CD14-positive monocyte (primary cell): ENCODE measurements at regions not wholly inside any gene's neighbourhood (a gene's known extent, or its start where the extent isn't known, plus 50 kb on each side); places are given as distances from the start of the nearest gene placed in this dataset.

Source experiments
- DNase-seq, 3 donors: peaks; one replicate each; pipeline ENCODE4 v3.0.0-alpha.2; 2011 to 2022
- H2AFZ ChIP-seq: 2 replicates; pipeline ENCODE4 v1.6.0; 2012; ENCODE audit warnings: mild to moderate bottlenecking, low read depth, low read length, inconsistent platforms; ENCODE audit not compliant: insufficient read depth, poor library complexity, severe bottlenecking
- H3K27ac ChIP-seq, 2 donors: 1 replicate in 1 of 2; 2 replicates in 1 of 2; pipeline ENCODE4 v1.5.1; 2012 to 2013; ENCODE audit warnings: low read length in 2 of 2, control low read depth in 1 of 2, inconsistent platforms in 1 of 2, low read depth in 1 of 2, mild to moderate bottlenecking in 1 of 2
- H3K27me3 ChIP-seq, 2 donors: one replicate each; pipeline versions ENCODE4 v1.6.0 to v1.6.1; 2011 to 2013; ENCODE audit warnings: low read length in 2 of 2; ENCODE audit not compliant: control insufficient read depth in 2 of 2, insufficient read depth in 2 of 2
- H3K36me3 ChIP-seq, 2 donors: replicated peaks in 1 of 2; 1 replicate in 1 of 2; 2 replicates in 1 of 2; pipeline versions ENCODE4 v1.5.1 to v1.6.1; 2012 to 2013; ENCODE audit warnings: low read length in 2 of 2, control low read depth in 1 of 2, inconsistent platforms in 1 of 2, mild to moderate bottlenecking in 1 of 2; ENCODE audit not compliant: insufficient read depth in 2 of 2, control insufficient read depth in 1 of 2
- H3K4me1 ChIP-seq, 2 donors: 1 replicate in 1 of 2; 2 replicates in 1 of 2; pipeline versions ENCODE4 v1.5.1 to v1.6.1; 2012 to 2013; ENCODE audit warnings: low read length in 2 of 2, control low read depth in 1 of 2, inconsistent platforms in 1 of 2, mild to moderate bottlenecking in 1 of 2, moderate library complexity in 1 of 2; ENCODE audit not compliant: insufficient read depth in 2 of 2, control insufficient read depth in 1 of 2
- H3K4me2 ChIP-seq: replicated peaks from 2 replicates; pipeline ENCODE3; 2012; ENCODE audit warnings: low read length, moderate library complexity, mild to moderate bottlenecking; ENCODE audit not compliant: poor library complexity, severe bottlenecking; ENCODE audit errors: extremely low read depth
- H3K4me3 ChIP-seq, 3 experiments: fragments of 200-600 bp in 1 of 3; sonication (generic) in 1 of 3; replicated peaks in 1 of 3; 1 replicate in 2 of 3; 2 replicates in 1 of 3; pipeline ENCODE4 v1.5.1; 2011 to 2013; ENCODE audit warnings: low read length in 3 of 3, mild to moderate bottlenecking in 3 of 3, control low read depth in 2 of 3, low read depth in 2 of 3, inconsistent platforms in 1 of 3, moderate library complexity in 1 of 3
- H3K79me2 ChIP-seq: 2 replicates; pipeline ENCODE4 v1.6.0; 2012; ENCODE audit warnings: mild to moderate bottlenecking, control low read depth, inconsistent platforms, low read length, moderate library complexity; ENCODE audit not compliant: insufficient read depth
- H3K9ac ChIP-seq: 2 replicates; pipeline ENCODE4 v1.6.0; 2017; ENCODE audit warnings: low read length, mild to moderate bottlenecking; ENCODE audit not compliant: insufficient read depth, poor library complexity, severe bottlenecking
- H3K9me3 ChIP-seq, 2 donors: replicated peaks in 1 of 2; 1 replicate in 1 of 2; 2 replicates in 1 of 2; pipeline versions ENCODE4 v1.5.1 to v1.6.1; 2012 to 2013; ENCODE audit warnings: low read length in 2 of 2, control low read depth in 1 of 2; ENCODE audit not compliant: control insufficient read depth in 1 of 2, insufficient read depth in 1 of 2
- H4K20me1 ChIP-seq: 2 replicates; pipeline ENCODE4 v1.6.0; 2012; ENCODE audit warnings: mild to moderate bottlenecking, low read length, control low read depth, moderate library complexity; ENCODE audit not compliant: insufficient read depth
- H3K27ac Mint-ChIP-seq, 7 donors: one replicate each; pipeline ENCODE4 v1.8.0; 2020; ENCODE audit warnings: mild to moderate bottlenecking in 7 of 7, mixed read lengths in 7 of 7, moderate library complexity in 6 of 7, inconsistent platforms in 2 of 7
- H3K27me3 Mint-ChIP-seq, 3 donors: one replicate each; pipeline ENCODE4 v1.8.0; 2021 to 2022; ENCODE audit warnings: low read depth in 3 of 3, mild to moderate bottlenecking in 3 of 3, mixed read lengths in 3 of 3, moderate library complexity in 3 of 3, inconsistent platforms in 1 of 3
- H3K36me3 Mint-ChIP-seq, 2 donors: one replicate each; pipeline ENCODE4 v1.8.0; 2020; ENCODE audit warnings: mixed read lengths in 2 of 2, inconsistent platforms in 1 of 2, mild to moderate bottlenecking in 1 of 2
- H3K4me1 Mint-ChIP-seq: one replicate; pipeline ENCODE4 v1.8.0; 2020; ENCODE audit warnings: mild to moderate bottlenecking, mixed read lengths
- H3K4me3 Mint-ChIP-seq, 2 donors: one replicate each; pipeline ENCODE4 v1.8.0; 2020; ENCODE audit warnings: mild to moderate bottlenecking in 2 of 2, mixed read lengths in 2 of 2, moderate library complexity in 1 of 2
- H3K9me3 Mint-ChIP-seq, 7 donors: one replicate each; pipeline ENCODE4 v1.8.0; 2020 to 2022; ENCODE audit warnings: mixed read lengths in 7 of 7, mild to moderate bottlenecking in 6 of 7, moderate library complexity in 6 of 7, inconsistent platforms in 2 of 7
- CTCF ChIP-seq: fragments of 200-600 bp; IDR thresholded peaks from one replicate; pipeline ENCODE4 v1.8.0; 2022; ENCODE audit warnings: antibody characterized with exemption, mild to moderate bottlenecking
- WGBS: methylation state at CpG from one replicate; pipeline ENCODE4 v1.1.5; 2013; ENCODE audit warnings: missing lambda C conversion rate; ENCODE audit not compliant: insufficient coverage; 5-methylcytosine and 5-hydroxymethylcytosine counted together
- intact Hi-C, 2 donors: fragments of 100-400 bp; cut with micrococcal nuclease; formaldehyde crosslinking; loops; one replicate each; pipeline versions ENCODE4 v1.15.0 to v1.15.1; 2023

- H4K20me1 ChIP-seq: no peaks in the 10 kb centered on the region
- no peak overlapping the region for H3K9ac ChIP-seq
- no peak overlapping the region for H3K27ac ChIP-seq
- no peak overlapping the region for H3K4me3 ChIP-seq
- no peak overlapping the region for H2AFZ ChIP-seq
- Mint-ChIP-seq H3K9me3 (peaks cover 0 to 18% (median 13%) of the 10 kb centered on the region in 7 donors), H3K27me3 (peaks cover 0 to 5% (median 0%) of the 10 kb centered on the region in 3 donors), H3K4me3 (no peak overlapping the region), H3K36me3 (no peaks in the 10 kb centered on the region), H3K4me1 (peaks cover 6% of the 10 kb centered on the region), H3K27ac (no peak overlapping the region)
- no peaks in the 10 kb centered on the region for H3K79me2 ChIP-seq
- DNase-seq: no peak
- intact Hi-C loops: no loop called here
- TF ChIP-seq CTCF: no peak
- peaks cover 0 to 5% of the 10 kb centered on the region in 2 donors for H3K9me3 ChIP-seq
- no peaks in the 10 kb centered on the region for H3K27me3 ChIP-seq
- H3K4me1 ChIP-seq: peaks cover 14 to 20% of the 10 kb centered on the region in 2 donors
- WGBS: 91% methylated on average over 2 of the region's 5 CpGs
- H3K4me2 ChIP-seq: no peak overlapping the region
- no peaks in the 10 kb centered on the region for H3K36me3 ChIP-seq
These were observed 100.2 kb upstream of the SNTG2 start for GRCh38 chr2:850429-850828.

- peaks cover 0 to 4% (median 1%) of the 10 kb centered on the region in 7 donors for H3K9me3 Mint-ChIP-seq
- Histone ChIP-seq H4K20me1 (no peaks in the 10 kb centered on the region), H3K79me2 (no peaks in the 10 kb centered on the region), H3K4me1 (peaks cover 19 to 25% of the 10 kb centered on the region in 2 donors), H3K9me3 (peaks cover 0 to 5% of the 10 kb centered on the region in 2 donors), H3K36me3 (no peaks in the 10 kb centered on the region), H3K27me3 (no peaks in the 10 kb centered on the region), H3K4me3 (no peak overlapping the region), H2AFZ (no peak overlapping the region), H3K9ac (no peak overlapping the region), H3K4me2 (no peak overlapping the region), H3K27ac (no peak overlapping the region)
- peaks cover 0 to 5% (median 0%) of the 10 kb centered on the region in 3 donors for H3K27me3 Mint-ChIP-seq
- no peak for DNase-seq
- intact Hi-C loops: no loop called here
- peaks cover 13% of the 10 kb centered on the region for H3K4me1 Mint-ChIP-seq
- 84% methylated on average over 3 of the region's 3 CpGs for WGBS
- no peak overlapping the region for H3K27ac Mint-ChIP-seq
- no peaks in the 10 kb centered on the region for H3K36me3 Mint-ChIP-seq
- H3K4me3 Mint-ChIP-seq: no peak overlapping the region
- no peak for TF ChIP-seq CTCF
These were observed 102.5 kb upstream of the SNTG2 start for GRCh38 chr2:848099-848498.
